Hepatocyte (in vitro differentiated cells): ENCODE measurements at regions not wholly inside any gene's neighbourhood (a gene's known extent, or its start where the extent isn't known, plus 50 kb on each side); places are given as distances from the start of the nearest gene placed in this dataset.

ENCODE experiments used
- EZH2 ChIP-seq: fragments of 200-600 bp; sonication (generic); IDR thresholded peaks from 2 replicates; pipeline ENCODE4 v1.6.1; 2016; ENCODE audit warnings: antibody characterized with exemption, mild to moderate bottlenecking, borderline replicate concordance
- TF ChIP-seq, protein P1 (sequence below): fragments of 200-600 bp; sonication (generic); IDR thresholded peaks from 2 replicates; pipeline ENCODE4 v1.5.1; 2016; ENCODE audit warnings: antibody characterized with exemption, mild to moderate bottlenecking; ENCODE audit not compliant: poor library complexity

DNA sequence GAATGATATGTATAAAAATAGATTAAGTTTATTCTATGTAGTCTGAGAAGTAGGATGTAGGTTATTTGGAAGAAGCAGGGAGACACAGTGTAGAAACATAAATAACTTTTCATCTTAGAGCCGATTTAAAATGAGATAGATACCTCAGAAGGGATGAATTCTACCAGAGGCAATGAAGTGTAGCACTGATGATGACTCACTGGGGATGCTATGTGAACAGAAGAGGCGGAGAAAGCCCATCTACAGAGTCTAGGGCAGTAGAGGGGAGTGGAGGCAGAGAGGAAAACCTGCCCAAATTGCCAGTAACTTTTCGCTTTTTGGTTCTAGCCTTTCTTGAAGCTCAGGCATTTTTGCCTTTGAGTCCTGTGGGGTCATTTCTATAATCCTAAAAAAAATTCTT, 451.8 kb downstream of the ATP23 start:
- TF ChIP-seq, protein P1, sequence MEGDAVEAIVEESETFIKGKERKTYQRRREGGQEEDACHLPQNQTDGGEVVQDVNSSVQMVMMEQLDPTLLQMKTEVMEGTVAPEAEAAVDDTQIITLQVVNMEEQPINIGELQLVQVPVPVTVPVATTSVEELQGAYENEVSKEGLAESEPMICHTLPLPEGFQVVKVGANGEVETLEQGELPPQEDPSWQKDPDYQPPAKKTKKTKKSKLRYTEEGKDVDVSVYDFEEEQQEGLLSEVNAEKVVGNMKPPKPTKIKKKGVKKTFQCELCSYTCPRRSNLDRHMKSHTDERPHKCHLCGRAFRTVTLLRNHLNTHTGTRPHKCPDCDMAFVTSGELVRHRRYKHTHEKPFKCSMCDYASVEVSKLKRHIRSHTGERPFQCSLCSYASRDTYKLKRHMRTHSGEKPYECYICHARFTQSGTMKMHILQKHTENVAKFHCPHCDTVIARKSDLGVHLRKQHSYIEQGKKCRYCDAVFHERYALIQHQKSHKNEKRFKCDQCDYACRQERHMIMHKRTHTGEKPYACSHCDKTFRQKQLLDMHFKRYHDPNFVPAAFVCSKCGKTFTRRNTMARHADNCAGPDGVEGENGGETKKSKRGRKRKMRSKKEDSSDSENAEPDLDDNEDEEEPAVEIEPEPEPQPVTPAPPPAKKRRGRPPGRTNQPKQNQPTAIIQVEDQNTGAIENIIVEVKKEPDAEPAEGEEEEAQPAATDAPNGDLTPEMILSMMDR = no peak
- TF ChIP-seq EZH2 = no peak
